ENCODE measurements at regions not wholly inside any gene's neighbourhood (a gene's known extent, or its start where the extent isn't known, plus 50 kb on each side); places are given as distances from the start of the nearest gene placed in this dataset.

- TF ChIP-seq EZH2 (IDR thresholded peaks at IDR 0.05; ENCODE audit: low read depth, unreplicated experiment) = no peak
- no peak for TF ChIP-seq CTCF (conservative IDR thresholded peaks at IDR 0.05; ENCODE audit: low read depth in 2 of 2)
- TF ChIP-seq EZH2phosphoT487 (IDR thresholded peaks at IDR 0.05; ENCODE audit: unreplicated experiment) = no peak
- TF ChIP-seq POLR2AphosphoS5 (IDR thresholded peaks at IDR 0.05; ENCODE audit: low read depth) = no peak
- no peak for TF ChIP-seq ZNF331 (CRISPR knock-in tag; IDR thresholded peaks at IDR 0.05; ENCODE audit: low read depth)
- no peak for TF ChIP-seq REST (IDR thresholded peaks at IDR 0.05; ENCODE audit: unreplicated experiment)
- TF ChIP-seq JUNB (IDR thresholded peaks at IDR 0.05; ENCODE audit: unreplicated experiment) = no peak
- TF ChIP-seq ZNF114 (CRISPR knock-in tag; IDR thresholded peaks at IDR 0.05) = no peak
- no peak for TF ChIP-seq STAT1 (IDR thresholded peaks at IDR 0.05; ENCODE audit: unreplicated experiment)
- TF ChIP-seq ETS1 (IDR thresholded peaks at IDR 0.05) = no peak
- TF ChIP-seq CREB1 (CRISPR knock-in tag; IDR thresholded peaks at IDR 0.05; ENCODE audit: low read depth) = no peak
- no peak for TF ChIP-seq ZNF462 (CRISPR knock-in tag; IDR thresholded peaks at IDR 0.05)
Observed at GRCh38 chr4:64682946-64683345, 273.7 kb upstream of the TECRL start.

All from GM23338 (cell line).